Endodermal cell (in vitro differentiated cells): ENCODE measurements at regions not wholly inside any gene's neighbourhood (a gene's known extent, or its start where the extent isn't known, plus 50 kb on each side); places are given as distances from the start of the nearest gene placed in this dataset.

Source experiments
- DNase-seq: peaks from one replicate; pipeline ENCODE4 v3.0.0-alpha.2; 2017
- H3K27ac ChIP-seq: 2 replicates; pipeline ENCODE4 v1.5.1; 2013; ENCODE audit warnings: mild to moderate bottlenecking, low read depth, low read length, moderate library complexity
- H3K27me3 ChIP-seq: 2 replicates; pipeline ENCODE4 v1.6.1; 2013; ENCODE audit warnings: mild to moderate bottlenecking, low read length, moderate library complexity; ENCODE audit not compliant: insufficient read depth, control insufficient read depth, poor library complexity, severe bottlenecking
- H3K36me3 ChIP-seq: 2 replicates; pipeline ENCODE4 v1.7.0; 2013; ENCODE audit warnings: mild to moderate bottlenecking, low read length, moderate library complexity; ENCODE audit not compliant: control insufficient read depth, insufficient read depth
- H3K4me1 ChIP-seq: one replicate; pipeline ENCODE4 v1.7.0; 2013; ENCODE audit warnings: low read length; ENCODE audit not compliant: control insufficient read depth, insufficient read depth
- H3K4me3 ChIP-seq: 2 replicates; pipeline ENCODE4 v1.5.1; 2013; ENCODE audit warnings: mild to moderate bottlenecking, low read length, moderate library complexity
- H3K9ac ChIP-seq: 2 replicates; pipeline ENCODE4 v1.6.1; 2013; ENCODE audit warnings: mild to moderate bottlenecking, low read length, moderate library complexity; ENCODE audit not compliant: poor library complexity, severe bottlenecking; ENCODE audit errors: extremely low read depth
- H3K9me3 ChIP-seq: 2 replicates; pipeline ENCODE4 v1.6.1; 2013; ENCODE audit warnings: mild to moderate bottlenecking, low read length, moderate library complexity; ENCODE audit not compliant: control insufficient read depth
- H3K27ac Mint-ChIP-seq: 2 replicates; pipeline ENCODE4 v1.8.0; 2020; ENCODE audit warnings: mixed read lengths
- H3K27me3 Mint-ChIP-seq: 2 replicates; pipeline ENCODE4 v1.8.0; 2021; ENCODE audit warnings: mild to moderate bottlenecking, mixed read lengths; ENCODE audit not compliant: insufficient read depth
- H3K36me3 Mint-ChIP-seq: 2 replicates; pipeline ENCODE4 v1.8.0; 2020; ENCODE audit warnings: low read depth, mixed read lengths
- H3K4me1 Mint-ChIP-seq: 2 replicates; pipeline ENCODE4 v1.8.0; 2020; ENCODE audit warnings: mixed read lengths
- H3K4me3 Mint-ChIP-seq: 2 replicates; pipeline ENCODE4 v1.8.0; 2020; ENCODE audit warnings: mild to moderate bottlenecking, moderate library complexity, mixed read lengths
- H3K9me3 Mint-ChIP-seq: 2 replicates; pipeline ENCODE4 v1.8.0; 2020; ENCODE audit warnings: mild to moderate bottlenecking, mixed read lengths
- WGBS, 2 experiments: methylation state at CpG; one replicate each; pipeline versions ENCODE4 v1.1.5 to v1.1.7; 2013; ENCODE audit warnings: missing lambda C conversion rate in 2 of 2, mixed read lengths in 1 of 2; ENCODE audit not compliant: insufficient coverage in 1 of 2, insufficient read length in 1 of 2; 5-methylcytosine and 5-hydroxymethylcytosine counted together
- TF ChIP-seq, protein P1 (sequence below): fragments of 200-600 bp; sonication (generic); conservative IDR thresholded peaks from 2 replicates; pipeline ENCODE4 v1.5.0; 2021; ENCODE audit warnings: antibody characterized with exemption, mild to moderate bottlenecking

- Histone ChIP-seq H3K9ac (no peak overlapping the region), H3K4me3 (no peak overlapping the region), H3K4me1 (no peaks in the 10 kb centered on the region), H3K9me3 (no peaks in the 10 kb centered on the region), H3K27me3 (peaks cover 81% of the 10 kb centered on the region), H3K27ac (no peak overlapping the region), H3K36me3 (no peaks in the 10 kb centered on the region)
- no peaks in the 10 kb centered on the region for H3K9me3 Mint-ChIP-seq
- H3K36me3 Mint-ChIP-seq, result no peaks in the 10 kb centered on the region
- H3K27ac Mint-ChIP-seq, result no peak overlapping the region
- no peak overlapping the region for H3K4me3 Mint-ChIP-seq
- H3K27me3 Mint-ChIP-seq, result peaks cover 80% of the 10 kb centered on the region
- no peak for DNase-seq
- 82 to 86% methylated on average over 3 of the region's 3 CpGs for WGBS, 2 experiments
- TF ChIP-seq, protein P1, sequence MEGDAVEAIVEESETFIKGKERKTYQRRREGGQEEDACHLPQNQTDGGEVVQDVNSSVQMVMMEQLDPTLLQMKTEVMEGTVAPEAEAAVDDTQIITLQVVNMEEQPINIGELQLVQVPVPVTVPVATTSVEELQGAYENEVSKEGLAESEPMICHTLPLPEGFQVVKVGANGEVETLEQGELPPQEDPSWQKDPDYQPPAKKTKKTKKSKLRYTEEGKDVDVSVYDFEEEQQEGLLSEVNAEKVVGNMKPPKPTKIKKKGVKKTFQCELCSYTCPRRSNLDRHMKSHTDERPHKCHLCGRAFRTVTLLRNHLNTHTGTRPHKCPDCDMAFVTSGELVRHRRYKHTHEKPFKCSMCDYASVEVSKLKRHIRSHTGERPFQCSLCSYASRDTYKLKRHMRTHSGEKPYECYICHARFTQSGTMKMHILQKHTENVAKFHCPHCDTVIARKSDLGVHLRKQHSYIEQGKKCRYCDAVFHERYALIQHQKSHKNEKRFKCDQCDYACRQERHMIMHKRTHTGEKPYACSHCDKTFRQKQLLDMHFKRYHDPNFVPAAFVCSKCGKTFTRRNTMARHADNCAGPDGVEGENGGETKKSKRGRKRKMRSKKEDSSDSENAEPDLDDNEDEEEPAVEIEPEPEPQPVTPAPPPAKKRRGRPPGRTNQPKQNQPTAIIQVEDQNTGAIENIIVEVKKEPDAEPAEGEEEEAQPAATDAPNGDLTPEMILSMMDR, result no peak
- no peaks in the 10 kb centered on the region for H3K4me1 Mint-ChIP-seq
Measured at GRCh38 chr10:78731675-78732074, 337.1 kb upstream of the ZMIZ1 start.

GRCh38 chr10:78732381-78732780, 336.4 kb upstream of the ZMIZ1 start:
- Histone ChIP-seq H3K4me1 (no peaks in the 10 kb centered on the region), H3K27me3 (peaks cover 85% of the 10 kb centered on the region), H3K9ac (no peak overlapping the region), H3K9me3 (no peaks in the 10 kb centered on the region), H3K27ac (no peak overlapping the region), H3K4me3 (no peak overlapping the region), H3K36me3 (no peaks in the 10 kb centered on the region)
- Mint-ChIP-seq H3K4me3 (no peak overlapping the region), H3K4me1 (peaks cover 1% of the 10 kb centered on the region), H3K36me3 (no peaks in the 10 kb centered on the region), H3K27me3 (peaks cover 82% of the 10 kb centered on the region), H3K9me3 (peaks cover 2% of the 10 kb centered on the region), H3K27ac (no peak overlapping the region)
- no peak for DNase-seq
- 84 to 95% methylated on average over 8 of the region's 8 CpGs for WGBS, 2 experiments
- TF ChIP-seq, protein P1, result no peak

DNA sequence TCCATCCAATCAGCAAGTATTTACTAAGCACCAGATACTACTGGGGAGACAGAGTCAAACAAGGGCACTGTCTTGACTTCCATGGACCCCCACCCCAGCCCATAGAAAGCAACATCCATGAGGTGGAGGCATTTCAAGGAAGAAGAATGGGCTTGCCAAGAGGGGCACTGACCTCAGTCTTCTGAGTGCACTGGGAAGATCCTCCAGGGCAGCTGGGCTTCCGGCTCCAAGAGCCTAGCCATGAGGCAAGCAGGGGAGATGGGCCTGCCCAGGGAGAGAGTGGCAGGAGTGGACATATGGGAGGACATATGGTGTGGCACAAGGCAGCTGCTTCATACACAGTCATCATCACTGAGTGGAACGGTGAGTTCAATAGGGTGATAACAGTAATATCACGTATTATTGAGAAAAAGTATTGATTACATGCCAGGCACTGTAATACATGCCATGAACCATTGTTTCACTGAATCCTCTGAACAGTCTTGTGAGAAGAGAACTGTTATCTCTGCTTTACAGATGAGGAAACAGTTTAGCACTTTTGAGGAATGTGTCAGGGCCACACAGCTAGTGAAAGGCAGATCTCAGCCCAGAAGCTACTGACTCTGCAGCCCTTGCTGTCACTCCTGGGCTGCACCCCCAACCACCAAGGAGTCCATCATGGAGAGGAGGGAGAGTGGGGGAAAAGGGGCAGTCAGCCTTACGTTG, 331.7 kb upstream of the ZMIZ1 start:
- Histone ChIP-seq H3K9me3 (peaks cover 5% of the 10 kb centered on the region), H3K4me1 (peaks cover 12% of the 10 kb centered on the region), H3K27me3 (peaks cover 83% of the 10 kb centered on the region), H3K36me3 (no peaks in the 10 kb centered on the region), H3K4me3 (no peak overlapping the region), H3K27ac (no peak overlapping the region), H3K9ac (no peak overlapping the region)
- TF ChIP-seq, protein P1, result no peak
- H3K27ac Mint-ChIP-seq, result no peak overlapping the region
- peaks cover 24% of the 10 kb centered on the region for H3K4me1 Mint-ChIP-seq
- WGBS, 2 experiments, result 73 to 96% methylated on average over 3 to 4 of the region's 4 CpGs
- H3K4me3 Mint-ChIP-seq, result no peak overlapping the region
- no peaks in the 10 kb centered on the region for H3K36me3 Mint-ChIP-seq
- peaks cover 5% of the 10 kb centered on the region for H3K9me3 Mint-ChIP-seq
- no peak for DNase-seq
- peaks cover 89% of the 10 kb centered on the region for H3K27me3 Mint-ChIP-seq
